ENCODE measurements at regions not wholly inside any gene's neighbourhood (a gene's known extent, or its start where the extent isn't known, plus 50 kb on each side); places are given as distances from the start of the nearest gene placed in this dataset.
A peak's percentile ranks its signal among the peaks of the same experiment; 100 is the strongest.

GRCh38 chr3:21839176-21839575, 88.2 kb upstream of the ZNF385D start:
- no peak for TF ChIP-seq CTCF (IDR thresholded peaks at IDR 0.05; ENCODE audit: insufficient read depth in 1 of 2, low read depth in 1 of 2, low read length in 1 of 2, severe bottlenecking in 1 of 2, unreplicated experiment in 1 of 2)
- no peak for DNase-seq
- no peak overlapping the region for H3K27ac Mint-ChIP-seq (ENCODE audit: unreplicated experiment)
- no peak overlapping the region for H3K4me3 ChIP-seq (ENCODE audit: low read depth, low read length)
- no peaks in the 10 kb centered on the region for H3K36me3 Mint-ChIP-seq (ENCODE audit: insufficient read depth, unreplicated experiment)
- H3K9me3 Mint-ChIP-seq (ENCODE audit: unreplicated experiment): no peaks in the 10 kb centered on the region
- peaks cover 2% of the 10 kb centered on the region for H3K27me3 Mint-ChIP-seq (ENCODE audit: insufficient read depth, unreplicated experiment)
- no peaks in the 10 kb centered on the region for H3K36me3 ChIP-seq (ENCODE audit: control insufficient read depth, insufficient read depth, low read length)
- H3K9me3 ChIP-seq: no peaks in the 10 kb centered on the region
- no peaks in the 10 kb centered on the region for H3K4me1 ChIP-seq
- ChIA-PET CTCF (no interaction called here), POLR2A (no interaction called here)
- BruUV-seq (replicated peaks): no TSS peak
- no peaks in the 10 kb centered on the region for H3K4me1 Mint-ChIP-seq (ENCODE audit: low read depth, unreplicated experiment)
- intact Hi-C loops (cut with micrococcal nuclease; ENCODE audit: unreplicated experiment): no loop called here
- H3K4me3 Mint-ChIP-seq (ENCODE audit: unreplicated experiment): no peak overlapping the region
- H3K27me3 ChIP-seq (replicated peaks; ENCODE audit: control insufficient read depth, insufficient read depth, low read length): no peaks in the 10 kb centered on the region

- Histone ChIP-seq H3K36me3 (ENCODE audit: control insufficient read depth, insufficient read depth, low read length) (no peaks in the 10 kb centered on the region), H3K4me3 (ENCODE audit: low read depth, low read length) (no peak overlapping the region), H3K27me3 (replicated peaks; ENCODE audit: control insufficient read depth, insufficient read depth, low read length) (no peaks in the 10 kb centered on the region), H3K4me1 (no peaks in the 10 kb centered on the region), H3K9me3 (no peaks in the 10 kb centered on the region)
- H3K36me3 Mint-ChIP-seq (ENCODE audit: insufficient read depth, unreplicated experiment): no peaks in the 10 kb centered on the region
- no peak overlapping the region for H3K4me3 Mint-ChIP-seq (ENCODE audit: unreplicated experiment)
- TF ChIP-seq CTCF (IDR thresholded peaks at IDR 0.05; ENCODE audit: insufficient read depth in 1 of 2, low read depth in 1 of 2, low read length in 1 of 2, severe bottlenecking in 1 of 2, unreplicated experiment in 1 of 2): peak; percentile 8 to 26
- ChIA-PET POLR2A (no interaction called here), CTCF (no interaction called here)
- H3K27me3 Mint-ChIP-seq (ENCODE audit: insufficient read depth, unreplicated experiment): peaks cover 2% of the 10 kb centered on the region
- no peaks in the 10 kb centered on the region for H3K4me1 Mint-ChIP-seq (ENCODE audit: low read depth, unreplicated experiment)
- DNase-seq: peak; percentile 12 to 35
- H3K27ac Mint-ChIP-seq (ENCODE audit: unreplicated experiment): no peak overlapping the region
- no peaks in the 10 kb centered on the region for H3K9me3 Mint-ChIP-seq (ENCODE audit: unreplicated experiment)
- intact Hi-C loops (cut with micrococcal nuclease; ENCODE audit: unreplicated experiment): no loop called here
- no TSS peak for BruUV-seq (replicated peaks)
Measured at GRCh38 chr3:21839592-21839991, 88.6 kb upstream of the ZNF385D start.

- Mint-ChIP-seq H3K9me3 (ENCODE audit: unreplicated experiment) (no peaks in the 10 kb centered on the region), H3K27me3 (ENCODE audit: insufficient read depth, unreplicated experiment) (no peaks in the 10 kb centered on the region), H3K4me1 (ENCODE audit: low read depth, unreplicated experiment) (no peaks in the 10 kb centered on the region), H3K4me3 (ENCODE audit: unreplicated experiment) (no peak overlapping the region), H3K36me3 (ENCODE audit: insufficient read depth, unreplicated experiment) (no peaks in the 10 kb centered on the region), H3K27ac (ENCODE audit: unreplicated experiment) (no peak overlapping the region)
- no TSS peak for BruUV-seq (replicated peaks)
- Histone ChIP-seq H3K27me3 (replicated peaks; ENCODE audit: control insufficient read depth, insufficient read depth, low read length) (no peaks in the 10 kb centered on the region), H3K36me3 (ENCODE audit: control insufficient read depth, insufficient read depth, low read length) (no peaks in the 10 kb centered on the region), H3K4me1 (no peaks in the 10 kb centered on the region), H3K9me3 (no peaks in the 10 kb centered on the region), H3K4me3 (ENCODE audit: low read depth, low read length) (no peak overlapping the region)
- no peak for TF ChIP-seq CTCF (IDR thresholded peaks at IDR 0.05; ENCODE audit: insufficient read depth in 1 of 2, low read depth in 1 of 2, low read length in 1 of 2, severe bottlenecking in 1 of 2, unreplicated experiment in 1 of 2)
- DNase-seq: no peak
- POLR2A ChIA-PET: no interaction called here
- intact Hi-C loops (cut with micrococcal nuclease; ENCODE audit: unreplicated experiment): no loop called here
- CTCF ChIA-PET: no interaction called here
Measured at GRCh38 chr3:21847005-21847404, 96.0 kb upstream of the ZNF385D start.

Measured in Caco-2 (cell line).